Stimulated activated CD4-positive, alpha-beta T cell treated with anti-CD3 and anti-CD28 coated beads, Interleukin-2, amount 100 ng/mL, for 4 hours (primary cell): ENCODE measurements at regions not wholly inside any gene's neighbourhood (a gene's known extent, or its start where the extent isn't known, plus 50 kb on each side); places are given as distances from the start of the nearest gene placed in this dataset.

Source experiments
- DNase-seq: peaks from one replicate; pipeline ENCODE4 v3.0.0-alpha.2; 2020; ENCODE audit warnings: low read depth

- no peak for DNase-seq
Observed at GRCh38 chr21:38709876-38710275, 95.9 kb upstream of the ETS2 start.

- no peak for DNase-seq
Observed at GRCh38 chr21:38712071-38712470, 93.7 kb upstream of the ETS2 start.

- no peak for DNase-seq
Observed at GRCh38 chr21:38712664-38713063, 93.1 kb upstream of the ETS2 start.

GRCh38 chr21:38714039-38714817 is 91.5 kb upstream of the ETS2 start:
- no peak for DNase-seq

GRCh38 chr21:38714999-38715398 is 90.7 kb upstream of the ETS2 start:
- no peak for DNase-seq

GRCh38 chr21:38716088-38716487 is 89.6 kb upstream of the ETS2 start:
- no peak for DNase-seq

- DNase-seq, result no peak
Observed at GRCh38 chr21:38716942-38717341, 88.8 kb upstream of the ETS2 start.

- DNase-seq, result no peak
Observed at GRCh38 chr21:38718481-38718880, 87.2 kb upstream of the ETS2 start.

- no peak for DNase-seq
Observed at GRCh38 chr21:38720074-38720473, 85.7 kb upstream of the ETS2 start.

- DNase-seq, result no peak
Observed at GRCh38 chr21:38721055-38721454, 84.7 kb upstream of the ETS2 start.

GRCh38 chr21:38721958-38722357 is 83.8 kb upstream of the ETS2 start:
- DNase-seq, result no peak

GRCh38 chr21:38725196-38726157 is 80.3 kb upstream of the ETS2 start:
- no peak for DNase-seq

- no peak for DNase-seq
Observed at GRCh38 chr21:38726482-38726881, 79.2 kb upstream of the ETS2 start.

- no peak for DNase-seq
Observed at GRCh38 chr21:38729291-38729690, 76.4 kb upstream of the ETS2 start.

GRCh38 chr21:38729754-38730379 is 75.9 kb upstream of the ETS2 start:
- no peak for DNase-seq

GRCh38 chr21:38733972-38734546 is 71.7 kb upstream of the ETS2 start:
- peak; percentile 42 for DNase-seq

- no peak for DNase-seq
Observed at GRCh38 chr21:38734646-38735365, 70.9 kb upstream of the ETS2 start.

GRCh38 chr21:38735626-38736206 is 70.0 kb upstream of the ETS2 start:
- no peak for DNase-seq

- DNase-seq, result no peak
Observed at GRCh38 chr21:38740090-38740489, 65.6 kb upstream of the ETS2 start.

- no peak for DNase-seq
Observed at GRCh38 chr21:38741092-38741949, 64.4 kb upstream of the ETS2 start.
